ENCODE measurements at regions not wholly inside any gene's neighbourhood (a gene's known extent, or its start where the extent isn't known, plus 50 kb on each side); places are given as distances from the start of the nearest gene placed in this dataset.
"Not testable (repeated sequence)": the region's sequence is repeated elsewhere in the genome, so short reads cannot be mapped to it uniquely, and the experiment has no call there.

DNA sequence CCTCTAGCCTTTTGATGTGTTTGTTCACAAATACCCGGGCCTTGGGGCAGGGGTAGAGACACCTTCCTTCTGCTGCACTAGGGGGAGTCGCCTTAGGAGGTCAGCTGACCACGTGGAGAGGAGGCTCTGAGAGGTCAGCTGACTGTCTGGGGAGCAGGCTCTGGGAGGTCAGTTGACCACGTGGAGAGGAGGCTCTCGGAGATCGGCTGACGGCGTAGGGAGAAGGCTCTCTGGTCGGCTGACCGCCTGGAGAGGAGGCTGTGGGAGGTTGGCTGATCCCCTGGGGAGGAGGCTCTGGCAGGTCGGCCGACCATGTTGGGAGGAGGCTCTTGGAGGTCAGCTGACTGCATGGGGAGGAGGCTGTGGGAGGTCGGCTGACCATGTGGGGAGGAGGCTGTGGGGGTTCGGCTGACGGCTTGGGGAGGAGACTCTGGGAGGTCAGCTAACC, 59.6 kb upstream of the LYZL1 start:
- DNase-seq, result no peak

DNA sequence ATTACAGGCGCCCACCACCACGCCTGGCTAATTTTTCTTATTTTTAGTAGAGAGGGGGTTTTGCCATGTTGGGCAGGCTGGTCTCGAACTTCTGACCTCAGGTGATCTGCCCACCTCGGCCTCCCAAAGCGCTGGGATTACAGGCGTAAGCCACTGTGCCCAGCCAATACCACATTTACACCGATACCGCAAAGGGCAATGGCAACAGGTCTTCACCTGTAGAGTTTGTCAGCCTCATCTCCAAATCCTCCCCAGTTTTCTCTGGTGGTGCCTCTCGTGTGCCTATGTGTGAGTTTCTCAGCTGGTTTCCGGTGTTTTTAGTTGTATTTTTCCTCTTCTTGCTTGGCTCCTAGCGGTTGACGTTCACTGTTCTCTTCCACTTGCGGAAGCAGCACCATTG, 52.0 kb upstream of the LYZL1 start:
- DNase-seq, result not testable (repeated sequence)

- no peak for DNase-seq
Observed at GRCh38 chr10:29237786-29238185, 51.1 kb upstream of the LYZL1 start.

GRCh38 chr10:29238523-29239135, 50.2 kb upstream of the LYZL1 start:
- no peak for DNase-seq

Measured in activated CD8-positive, alpha-beta memory T cell treated with anti-CD3 and anti-CD28 coated beads, Interleukin-2, amount 50 U/mL, for 4 hours (primary cell).